HL-60/S4 treated with phorbol 12-myristate 13-acetate at 8.2 ng/mL for 4 days and 3 days (cell line): ENCODE measurements at regions not wholly inside any gene's neighbourhood (a gene's known extent, or its start where the extent isn't known, plus 50 kb on each side); places are given as distances from the start of the nearest gene placed in this dataset.

Experiments
- in situ Hi-C: fragments of 300-500 bp; cut with MboI; formaldehyde crosslinking; loops from 2 replicates; pipeline ENCODE4 v1.15.0; 2022; ENCODE audit warnings: low sequenced_read_pairs

DNA sequence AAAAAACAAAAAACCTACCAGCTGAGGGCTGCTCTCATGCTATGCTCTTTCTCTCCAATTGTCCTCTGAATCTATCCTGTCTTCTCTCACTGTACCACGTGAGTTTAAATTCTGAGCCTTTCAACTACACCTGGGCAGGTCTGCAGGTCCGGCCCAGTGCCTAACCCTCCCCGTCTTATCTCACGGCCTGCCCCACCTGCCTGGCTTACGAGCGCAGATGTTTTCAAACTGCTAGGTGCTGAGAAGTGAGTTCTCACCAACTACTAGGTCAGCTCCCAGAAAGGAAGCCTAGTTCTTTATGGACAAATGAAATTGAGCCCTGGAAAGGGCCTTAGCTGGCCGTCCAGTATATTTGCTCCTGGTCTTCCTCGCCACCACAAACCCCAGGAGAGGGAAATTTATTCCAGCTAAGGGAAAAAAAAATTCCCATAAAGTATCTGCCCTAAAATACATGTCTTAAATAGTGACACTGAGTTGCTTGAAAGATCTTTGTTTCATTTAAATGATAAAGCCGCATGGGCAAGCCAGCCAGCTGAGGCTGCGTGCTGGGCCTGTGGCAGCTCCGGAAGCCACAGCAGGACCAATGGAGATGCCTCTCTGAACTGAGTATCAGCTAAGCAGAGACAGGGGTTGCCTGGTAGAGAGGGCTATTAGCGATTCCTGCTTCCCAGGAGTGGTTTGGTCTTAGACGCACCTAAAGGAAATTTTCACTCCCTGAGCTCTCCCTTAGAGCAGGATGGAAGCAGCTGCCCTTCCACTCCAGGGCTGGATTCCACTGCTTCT, 92.5 kb upstream of the NCK2 start:
- in situ Hi-C loops: no loop called here

DNA sequence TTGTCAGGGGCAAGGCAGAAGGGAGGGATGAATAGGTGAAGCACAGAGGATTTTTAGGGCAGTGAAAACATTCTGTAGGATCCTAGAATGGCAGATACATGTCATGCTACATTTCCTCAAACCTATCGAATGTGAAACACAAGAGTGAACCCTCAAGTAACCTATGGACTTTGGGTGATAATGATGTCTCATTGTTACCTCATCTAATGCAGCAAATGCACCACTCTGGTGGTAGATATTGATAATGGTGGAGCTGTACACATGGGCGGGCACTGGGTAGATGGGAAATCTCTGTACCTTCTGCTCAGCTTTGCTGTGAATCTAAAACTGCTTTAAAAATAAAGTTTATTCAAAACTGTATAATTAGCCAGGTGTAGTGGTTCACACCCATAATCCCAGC, 95.2 kb upstream of the NCK2 start:
- in situ Hi-C loops: no loop called here

DNA sequence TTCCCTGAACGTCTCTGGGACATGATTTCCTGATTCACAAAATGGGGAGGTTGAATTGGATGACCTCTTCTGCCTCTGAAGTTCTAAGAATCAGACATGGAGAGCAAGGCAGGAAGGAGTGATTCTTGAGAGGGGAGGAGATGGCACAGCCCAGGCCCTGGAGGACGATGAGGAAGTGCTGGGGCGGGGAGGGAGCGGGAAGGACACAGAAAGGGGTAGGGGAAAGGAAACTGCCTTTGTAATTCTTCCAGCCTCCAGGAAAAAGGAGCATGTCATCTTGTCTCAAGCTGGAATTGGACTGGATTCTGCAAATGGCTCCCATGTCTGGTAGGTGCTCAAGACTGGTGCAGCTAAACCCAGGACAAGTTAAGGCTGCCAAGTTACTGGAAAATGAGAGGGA, 97.0 kb upstream of the NCK2 start:
- in situ Hi-C loops: no loop called here

DNA sequence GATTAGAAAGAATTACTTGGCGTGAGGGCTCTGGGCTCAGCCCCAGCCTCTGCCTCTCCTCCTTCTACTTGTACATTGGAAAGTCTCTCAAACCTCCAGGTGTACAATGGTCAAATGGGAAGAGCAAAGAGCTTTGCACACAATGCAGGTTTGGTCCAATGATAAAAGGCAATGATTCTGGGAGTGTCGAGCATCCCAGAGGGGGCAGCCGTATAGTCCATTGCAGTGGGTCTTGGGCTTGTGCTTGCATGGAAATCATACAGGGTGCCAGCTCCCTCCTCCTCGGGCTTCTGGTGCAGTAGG, 98.0 kb upstream of the NCK2 start:
- in situ Hi-C loops: no loop called here

DNA sequence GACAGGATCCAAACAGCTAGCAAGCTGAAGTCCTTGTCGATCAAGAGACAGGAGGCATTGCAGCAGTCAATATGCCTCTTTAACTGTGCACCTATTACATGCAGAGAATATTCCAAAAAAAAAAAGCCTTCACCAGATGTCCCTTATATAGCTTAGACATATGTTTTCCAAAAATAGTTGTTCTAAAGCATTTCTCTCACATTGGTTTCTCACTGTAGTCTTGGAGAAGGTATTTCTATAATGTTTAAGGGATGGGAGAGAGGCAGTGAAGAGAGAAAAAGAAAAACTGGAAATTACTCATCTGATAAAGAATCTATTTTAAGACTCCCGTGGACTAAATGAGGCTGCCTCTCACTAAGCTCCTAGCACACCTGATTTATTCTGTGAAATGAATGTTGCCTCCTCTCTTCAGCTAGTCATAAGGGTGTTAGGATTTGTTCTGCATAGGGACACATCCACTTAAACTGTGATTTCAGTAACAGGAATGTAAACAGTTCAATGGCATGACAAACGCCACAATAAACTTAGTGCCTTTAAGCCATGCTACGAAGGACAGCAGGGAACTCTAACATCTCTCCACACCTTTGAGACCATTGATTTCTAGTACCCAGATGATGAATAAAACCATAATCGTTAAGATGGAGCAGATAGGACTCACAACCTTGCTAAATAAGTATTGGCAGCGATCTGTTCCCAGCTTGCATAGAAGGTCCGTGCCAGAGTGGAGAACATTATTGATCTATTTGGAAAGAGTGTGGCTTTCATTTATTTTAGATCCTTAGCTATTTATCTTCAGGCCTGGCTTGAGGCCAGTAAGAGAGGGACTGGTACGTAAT, 98.6 kb upstream of the NCK2 start:
- in situ Hi-C loops: no loop called here

DNA sequence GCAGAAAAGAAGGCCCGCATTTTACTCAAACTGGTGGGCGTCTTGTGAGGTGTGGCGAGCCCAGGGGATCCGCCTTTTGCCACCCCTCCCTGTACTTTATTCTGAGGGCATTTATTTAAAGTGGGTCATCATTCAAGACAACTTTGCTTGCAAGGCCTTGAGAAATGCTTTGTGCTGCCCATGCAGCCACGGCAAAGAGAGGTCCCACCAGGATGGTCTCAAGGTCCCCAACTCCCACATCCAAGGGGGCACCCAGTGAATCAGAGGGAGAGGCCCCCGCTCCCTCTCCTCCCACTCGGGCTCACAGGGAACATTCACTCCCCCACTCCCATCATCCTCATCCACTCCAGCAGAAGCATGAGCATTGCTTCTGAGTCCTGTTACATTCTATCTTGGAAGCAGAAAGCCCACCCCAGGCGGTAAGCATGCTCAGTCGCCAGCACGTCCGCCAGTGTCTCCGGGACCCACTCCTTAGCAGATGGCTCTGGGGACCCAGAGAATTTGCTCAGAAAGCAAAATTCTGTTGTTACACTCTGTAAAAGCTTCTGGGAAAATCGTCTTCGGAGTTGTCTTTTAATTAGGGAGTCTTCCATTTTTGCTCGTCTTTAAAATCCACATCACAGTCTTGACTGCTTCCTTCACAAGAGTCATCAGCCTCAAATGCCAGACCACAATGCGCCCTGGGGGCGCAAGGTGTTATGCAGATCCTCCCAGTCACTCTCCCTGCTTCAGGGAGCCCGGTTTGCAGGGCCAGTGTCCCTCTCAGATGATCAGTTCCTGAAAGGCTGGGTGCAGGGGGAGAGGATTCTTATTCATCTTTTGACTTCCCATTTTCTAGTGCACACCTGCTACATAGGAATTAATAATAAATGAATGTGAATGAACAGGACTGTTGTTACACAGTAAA, 99.4 kb upstream of the NCK2 start:
- in situ Hi-C loops: no loop called here

DNA sequence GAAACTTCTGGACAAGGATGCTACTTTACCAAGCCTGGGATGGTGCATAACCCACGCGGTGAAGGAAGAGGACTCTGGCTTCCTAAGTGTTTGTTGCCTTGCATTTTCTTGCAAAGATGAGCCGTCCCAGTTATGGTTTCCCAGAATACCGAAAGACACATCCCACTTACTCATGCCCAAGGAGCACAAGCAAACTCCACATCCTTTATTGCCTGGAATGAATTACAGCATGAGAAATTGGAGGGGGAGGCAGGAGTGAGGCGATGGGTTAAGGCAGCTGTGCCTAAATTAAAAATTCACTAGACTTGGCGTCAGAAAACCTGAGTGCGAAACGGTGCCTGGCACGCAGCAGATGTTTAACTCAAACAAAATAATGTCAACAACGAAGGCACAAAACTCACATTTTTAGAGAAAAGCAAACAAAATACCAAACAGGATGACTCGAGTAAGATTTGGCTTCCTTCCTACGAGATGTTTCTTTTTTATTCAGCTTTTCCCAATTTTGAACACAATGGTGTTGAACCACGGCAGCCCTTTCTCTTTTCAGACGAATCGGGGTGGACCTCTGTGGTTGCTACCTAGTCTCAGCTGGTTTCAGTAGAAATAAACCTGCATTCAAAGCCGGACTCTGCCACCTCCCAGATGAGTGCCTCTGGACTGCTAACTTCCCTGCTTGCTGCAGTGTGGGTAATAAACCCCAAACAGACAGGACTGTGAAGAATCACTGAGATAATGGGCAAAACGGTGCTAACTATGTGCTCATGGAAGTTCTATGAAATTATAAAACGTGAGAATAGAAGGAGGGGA, 100.3 kb upstream of the NCK2 start:
- in situ Hi-C loops: no loop called here

DNA sequence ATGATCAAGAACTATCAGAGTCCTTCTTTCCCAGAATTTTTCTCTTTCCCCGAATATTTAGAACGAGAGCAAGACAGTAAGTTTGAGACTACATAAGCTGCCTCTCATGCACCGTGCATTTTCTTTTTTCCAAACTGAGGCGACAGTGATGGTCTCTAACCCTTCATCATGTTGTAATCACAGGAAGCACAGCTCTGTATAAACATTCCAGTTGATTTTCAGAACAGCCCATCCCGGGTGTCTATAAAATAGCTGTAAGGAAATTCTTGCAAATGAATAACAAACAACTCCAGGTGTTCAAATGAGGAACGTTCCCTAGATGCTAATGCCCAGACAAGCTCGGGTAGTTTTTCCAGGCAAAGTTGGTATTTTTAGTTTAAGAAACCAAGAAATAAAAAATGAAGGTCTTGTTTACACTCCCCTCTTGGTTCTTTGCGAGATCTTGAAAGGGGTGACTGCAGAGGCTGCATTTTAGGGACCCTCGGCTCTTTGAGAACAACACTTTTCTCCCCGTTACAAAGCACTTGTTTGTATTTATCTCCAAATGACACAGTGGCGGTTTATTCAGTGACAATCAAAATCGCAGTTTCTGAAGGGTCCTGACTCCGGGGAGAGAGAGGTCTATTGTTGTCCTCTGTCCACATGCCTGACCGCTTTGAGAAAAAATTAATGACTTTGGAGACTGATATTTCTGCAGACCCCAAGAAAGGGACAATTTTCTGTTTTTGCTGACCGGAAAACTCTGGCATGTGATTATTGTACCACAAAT, 101.1 kb upstream of the NCK2 start:
- in situ Hi-C loops: no loop called here

DNA sequence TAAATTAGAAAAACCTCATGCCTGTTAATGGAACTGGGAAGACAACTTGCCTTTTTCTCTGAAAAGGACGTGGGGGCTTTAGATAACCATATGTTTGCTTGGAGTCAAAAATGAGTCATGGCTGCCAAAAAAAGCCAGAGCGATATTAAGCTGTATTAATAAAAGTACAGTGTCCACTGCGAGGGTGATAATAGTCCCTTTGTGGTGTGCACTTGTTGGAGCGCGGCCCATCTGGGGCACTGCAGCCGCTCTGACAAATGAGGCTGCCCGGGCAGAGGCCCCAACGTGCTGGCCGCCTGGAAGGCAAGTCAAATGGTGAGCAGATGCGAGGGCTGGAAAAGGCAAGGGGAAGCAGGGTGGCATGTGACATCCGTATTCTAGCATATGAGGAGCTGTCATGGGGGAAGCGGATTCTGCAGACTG, 103.3 kb upstream of the NCK2 start:
- in situ Hi-C loops: no loop called here

DNA sequence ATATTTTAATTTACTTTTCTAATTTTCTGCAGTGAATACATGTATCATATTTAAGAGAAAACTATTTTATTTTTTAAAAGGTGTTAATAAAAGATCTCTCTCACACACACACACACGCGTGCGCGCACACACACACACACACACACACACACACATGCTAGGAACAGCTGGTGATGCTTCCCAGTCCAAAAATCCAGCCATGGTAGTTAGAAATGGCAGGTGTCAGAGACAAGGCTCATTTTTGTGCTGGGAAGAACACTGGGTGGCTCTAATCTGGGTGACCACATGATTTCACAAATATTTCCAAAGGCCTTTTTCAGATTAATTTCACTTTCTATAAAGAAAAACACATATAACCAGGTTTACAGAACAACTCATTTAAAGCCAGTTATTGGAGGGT, 104.5 kb upstream of the NCK2 start:
- in situ Hi-C loops: no loop called here

DNA sequence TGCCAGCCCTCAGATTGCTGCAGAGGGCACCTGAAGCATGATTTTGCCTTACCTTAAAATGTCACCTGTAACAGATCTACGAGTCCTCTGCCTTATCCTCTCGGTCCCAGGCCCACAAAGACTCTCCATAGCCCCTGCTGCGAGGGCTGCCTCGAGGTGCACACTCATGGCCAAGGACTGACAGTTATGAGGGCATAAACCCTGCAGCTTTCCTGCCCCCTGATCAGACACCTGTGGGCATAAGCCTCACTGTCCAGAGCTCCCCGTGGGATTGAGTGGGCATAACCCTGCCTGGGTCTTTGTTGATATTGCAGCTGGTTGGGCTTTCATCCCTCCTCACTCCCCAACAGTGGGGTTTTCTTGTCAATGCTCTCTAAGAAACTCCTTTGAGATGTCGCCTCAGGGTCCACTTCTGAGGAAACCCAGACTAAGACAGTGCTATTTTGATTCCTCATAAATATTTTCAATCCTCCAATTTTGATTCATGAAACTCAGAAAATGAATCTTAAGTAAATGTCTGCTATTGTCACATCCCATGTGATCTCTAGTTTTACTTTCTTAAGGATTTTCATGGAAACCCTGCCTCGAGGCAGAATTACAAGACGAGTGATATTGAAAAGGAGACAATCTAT, 108.5 kb upstream of the NCK2 start:
- in situ Hi-C loops: no loop called here

DNA sequence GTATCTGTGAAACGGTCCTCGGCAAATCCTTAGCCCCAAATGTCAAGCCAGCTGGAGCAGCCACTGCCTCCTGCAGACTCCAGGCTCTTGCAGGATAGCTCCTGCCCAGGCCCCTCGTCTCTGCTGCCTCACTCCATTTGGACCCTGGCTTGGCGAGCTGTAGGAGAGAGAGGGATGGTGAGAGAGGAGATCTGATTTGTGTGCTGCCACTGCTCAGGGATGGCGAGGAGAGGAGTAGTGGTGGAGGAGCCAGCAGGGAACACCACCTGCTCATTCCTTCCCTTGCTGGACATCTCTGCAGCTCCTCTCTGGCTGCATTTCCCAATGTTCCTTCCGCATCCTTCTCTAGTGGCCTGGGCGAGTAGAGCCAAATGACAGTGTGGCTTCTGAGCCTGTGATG, 109.1 kb upstream of the NCK2 start:
- in situ Hi-C loops: no loop called here

DNA sequence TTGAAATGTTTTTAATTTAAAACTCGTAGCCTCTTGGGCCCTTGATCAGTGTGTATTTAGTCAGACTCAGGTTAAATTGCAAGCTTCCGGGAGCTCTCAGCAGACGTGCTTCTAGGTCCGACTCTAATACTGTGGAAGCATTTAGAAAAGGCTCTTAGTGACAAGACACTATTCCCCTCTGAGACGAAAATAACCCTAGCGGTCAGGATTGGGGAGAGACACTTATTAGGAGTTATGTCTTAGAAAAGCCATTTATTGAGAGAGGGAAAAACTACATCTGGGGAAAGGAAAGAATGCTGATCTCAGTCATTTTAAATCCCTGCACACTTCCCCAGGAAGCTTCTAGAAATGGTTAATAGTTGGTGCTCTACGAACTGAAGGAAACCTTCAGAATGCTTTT, 110.5 kb upstream of the NCK2 start:
- in situ Hi-C loops: no loop called here

DNA sequence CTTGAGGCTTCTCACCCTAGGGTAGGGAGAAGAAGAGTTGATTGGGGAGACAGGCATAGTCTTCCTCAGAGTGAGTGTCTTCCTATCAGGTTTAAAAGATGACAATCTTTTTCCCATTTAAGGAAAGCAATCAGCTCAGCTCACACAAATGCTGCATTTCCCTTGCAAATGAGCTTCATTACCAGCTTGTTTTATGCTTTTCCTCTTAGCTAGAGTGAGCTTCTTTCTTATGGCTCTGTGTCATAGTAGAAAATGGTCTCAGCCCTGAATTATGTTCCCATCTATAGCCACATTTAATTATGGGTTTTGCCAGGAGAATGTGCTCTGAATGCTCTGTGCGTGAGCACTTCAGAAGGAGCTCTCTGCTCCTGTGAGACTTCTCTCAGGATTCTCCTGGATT, 112.8 kb upstream of the NCK2 start:
- in situ Hi-C loops: no loop called here

DNA sequence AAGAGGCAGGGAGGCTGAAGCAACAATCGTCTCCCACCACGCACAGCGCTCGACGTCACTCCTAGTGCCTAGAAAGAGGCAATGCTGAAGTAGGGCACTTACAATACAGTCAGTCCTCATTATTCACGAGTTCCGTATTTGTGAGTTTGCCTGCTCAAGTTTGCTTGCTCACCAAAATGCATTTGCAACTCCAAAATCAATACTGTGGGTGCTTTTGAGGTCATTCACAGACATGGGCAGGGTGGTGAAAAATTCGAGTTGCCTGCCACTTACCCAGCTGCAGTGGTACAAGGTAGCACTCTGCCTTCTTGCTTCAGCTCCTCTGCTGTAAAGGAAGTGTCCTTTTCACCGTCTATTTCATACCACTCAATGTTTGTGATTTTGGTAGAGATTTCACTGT, 113.7 kb upstream of the NCK2 start:
- in situ Hi-C loops: no loop called here

DNA sequence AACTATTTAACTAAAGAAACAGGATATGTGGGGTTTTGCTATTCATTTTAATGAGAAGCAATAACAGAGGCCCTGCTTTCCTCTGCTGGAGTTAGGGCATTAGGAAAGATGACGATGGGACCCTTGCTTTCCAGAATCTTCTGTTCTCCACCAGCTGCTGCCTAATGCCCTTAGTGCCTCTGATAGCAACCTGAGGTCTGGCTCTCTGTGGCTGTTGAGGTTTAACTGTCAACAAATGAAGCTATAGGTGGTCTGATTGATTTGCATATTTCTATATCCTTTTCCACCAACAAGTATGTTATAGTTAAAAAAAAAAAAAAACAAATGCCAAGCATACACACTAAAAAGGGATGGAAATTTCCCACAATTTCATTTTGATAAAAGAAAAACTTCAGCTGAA, 115.1 kb upstream of the NCK2 start:
- in situ Hi-C loops: no loop called here

DNA sequence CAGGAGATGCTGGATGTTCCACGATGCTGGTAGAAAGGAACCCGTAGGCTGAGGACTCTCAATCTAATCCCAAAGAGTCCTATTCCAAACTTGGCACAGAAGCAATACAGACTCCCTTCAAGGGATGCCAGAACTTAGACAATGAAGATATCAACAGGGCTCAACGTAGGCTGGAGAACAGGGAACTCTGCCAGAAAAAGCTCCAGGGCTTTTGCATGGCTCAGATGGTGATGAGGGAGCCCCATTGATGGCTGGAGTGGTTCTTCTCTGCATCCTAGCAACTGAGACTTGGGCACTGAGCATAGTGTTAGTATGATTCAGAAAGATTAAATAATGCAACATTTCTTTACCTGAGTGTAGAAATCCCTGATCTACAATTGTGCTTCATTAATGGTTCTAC, 117.2 kb upstream of the NCK2 start:
- in situ Hi-C loops: no loop called here

DNA sequence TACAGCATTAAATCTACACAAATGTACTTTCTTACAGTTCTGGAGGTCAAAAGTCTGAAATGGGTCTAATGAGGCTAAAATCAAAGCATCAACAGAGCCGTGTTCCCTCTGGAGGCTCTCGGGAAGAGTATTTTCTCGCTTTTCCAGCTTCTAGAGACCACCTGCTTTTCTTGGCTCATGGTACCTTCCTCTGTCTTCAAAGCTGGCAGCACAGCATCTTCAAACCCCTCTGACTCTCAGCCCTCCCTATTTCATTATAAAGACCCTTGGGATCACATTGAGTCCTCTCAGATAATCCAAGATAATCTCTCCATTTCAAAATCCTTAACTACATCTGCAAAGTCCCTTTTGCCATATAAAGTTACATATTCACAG, 117.8 kb upstream of the NCK2 start:
- in situ Hi-C loops: no loop called here

DNA sequence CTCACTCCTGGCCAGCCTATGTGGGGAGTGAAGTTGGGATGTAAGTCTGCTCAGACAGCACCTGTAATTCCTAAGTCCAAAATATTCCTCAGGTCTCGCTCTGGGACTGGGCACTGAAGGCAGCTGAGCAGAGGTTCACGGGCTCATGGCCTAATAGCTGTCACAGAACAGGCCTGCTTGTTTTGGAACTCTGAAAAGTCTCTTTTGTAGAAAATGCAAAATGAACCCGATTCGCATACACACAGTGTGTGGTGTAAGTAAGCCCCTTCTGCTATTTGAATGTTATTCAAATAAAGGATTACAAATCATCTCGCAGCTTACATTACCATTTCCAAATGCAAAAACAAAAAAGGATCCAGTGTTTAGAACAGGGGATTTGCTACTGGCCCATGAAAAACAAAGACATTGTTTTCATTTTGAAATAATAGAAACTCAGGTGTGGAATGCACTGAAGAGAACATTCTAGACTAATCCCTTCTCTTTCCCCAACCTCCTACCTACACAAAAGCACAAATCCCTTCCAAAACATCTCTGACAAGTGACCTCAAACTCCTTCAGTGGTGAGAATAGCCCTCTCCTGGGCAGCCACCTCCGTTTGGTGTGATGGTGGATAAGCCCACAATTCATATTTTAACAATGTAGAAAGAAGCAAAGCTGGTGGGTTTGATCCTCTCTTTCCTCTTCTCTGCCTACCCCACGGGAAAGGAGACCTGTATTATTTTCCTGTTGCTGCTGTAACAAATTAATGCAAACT, 118.3 kb upstream of the NCK2 start:
- in situ Hi-C loops: no loop called here
